ENCODE measurements at regions not wholly inside any gene's neighbourhood (a gene's known extent, or its start where the extent isn't known, plus 50 kb on each side); places are given as distances from the start of the nearest gene placed in this dataset.

DNA sequence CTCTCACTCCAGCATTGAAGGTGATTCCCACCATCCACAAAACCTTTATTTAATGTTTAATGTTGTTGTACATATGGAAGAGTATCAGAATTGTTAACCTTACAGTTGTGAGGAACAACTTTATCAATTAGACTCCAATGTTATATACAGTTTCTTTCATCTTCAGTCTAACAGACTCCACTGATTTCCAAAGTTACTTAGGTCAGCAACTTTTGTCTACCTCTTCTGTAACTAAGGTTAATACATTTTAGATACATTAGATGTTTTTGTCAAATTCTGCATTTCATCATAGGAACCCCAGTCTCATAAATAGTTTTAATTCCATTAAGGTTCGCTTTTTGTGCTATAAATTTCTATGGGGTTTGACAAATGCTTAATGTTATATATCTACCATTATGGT lies 223.9 kb upstream of the POM121L12 start:
- in situ Hi-C loops (cut with MboI; ENCODE audit: low pct_unique_long_range_greater_than_20kb, low sequenced_read_pairs, unreplicated experiment): no loop called here
- TF ChIP-seq, protein P1, sequence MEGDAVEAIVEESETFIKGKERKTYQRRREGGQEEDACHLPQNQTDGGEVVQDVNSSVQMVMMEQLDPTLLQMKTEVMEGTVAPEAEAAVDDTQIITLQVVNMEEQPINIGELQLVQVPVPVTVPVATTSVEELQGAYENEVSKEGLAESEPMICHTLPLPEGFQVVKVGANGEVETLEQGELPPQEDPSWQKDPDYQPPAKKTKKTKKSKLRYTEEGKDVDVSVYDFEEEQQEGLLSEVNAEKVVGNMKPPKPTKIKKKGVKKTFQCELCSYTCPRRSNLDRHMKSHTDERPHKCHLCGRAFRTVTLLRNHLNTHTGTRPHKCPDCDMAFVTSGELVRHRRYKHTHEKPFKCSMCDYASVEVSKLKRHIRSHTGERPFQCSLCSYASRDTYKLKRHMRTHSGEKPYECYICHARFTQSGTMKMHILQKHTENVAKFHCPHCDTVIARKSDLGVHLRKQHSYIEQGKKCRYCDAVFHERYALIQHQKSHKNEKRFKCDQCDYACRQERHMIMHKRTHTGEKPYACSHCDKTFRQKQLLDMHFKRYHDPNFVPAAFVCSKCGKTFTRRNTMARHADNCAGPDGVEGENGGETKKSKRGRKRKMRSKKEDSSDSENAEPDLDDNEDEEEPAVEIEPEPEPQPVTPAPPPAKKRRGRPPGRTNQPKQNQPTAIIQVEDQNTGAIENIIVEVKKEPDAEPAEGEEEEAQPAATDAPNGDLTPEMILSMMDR (IDR thresholded peaks at IDR 0.05; ENCODE audit: extremely low read depth, insufficient read depth, missing control alignments): no peak
- no peak for DNase-seq (ENCODE audit: low spot score)

- in situ Hi-C loops (cut with MboI; ENCODE audit: low pct_unique_long_range_greater_than_20kb, low sequenced_read_pairs, unreplicated experiment): no loop called here
- no peak for DNase-seq (ENCODE audit: low spot score)
- TF ChIP-seq, protein P1 (IDR thresholded peaks at IDR 0.05; ENCODE audit: extremely low read depth, insufficient read depth, missing control alignments): no peak
These were observed 235.6 kb upstream of the POM121L12 start for GRCh38 chr7:52799817-52800216.

GRCh38 chr7:52797801-52798200 lies 237.6 kb upstream of the POM121L12 start:
- TF ChIP-seq, protein P1 (IDR thresholded peaks at IDR 0.05; ENCODE audit: extremely low read depth, insufficient read depth, missing control alignments): no peak
- in situ Hi-C loops (cut with MboI; ENCODE audit: low pct_unique_long_range_greater_than_20kb, low sequenced_read_pairs, unreplicated experiment): no loop called here
- DNase-seq (ENCODE audit: low spot score): no peak

DNA sequence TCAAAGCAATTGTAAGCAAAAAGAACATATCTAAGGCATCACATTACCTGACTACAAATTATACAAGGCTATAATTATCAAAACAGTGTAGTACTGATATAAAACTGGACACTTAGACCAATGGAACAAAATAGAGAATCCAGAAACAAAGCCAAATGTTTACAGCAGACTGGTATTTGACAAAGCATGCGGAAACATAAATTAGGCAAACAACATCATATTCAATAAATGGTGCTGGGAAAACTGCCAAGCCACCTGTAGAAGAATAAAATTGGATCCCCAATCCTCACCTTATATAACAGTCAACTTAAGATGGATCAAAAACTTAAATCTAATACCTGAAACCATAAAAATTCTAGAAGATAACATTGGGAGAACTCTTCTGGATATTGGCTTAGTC lies 240.8 kb upstream of the POM121L12 start:
- no peak for DNase-seq (ENCODE audit: low spot score)
- in situ Hi-C loops (cut with MboI; ENCODE audit: low pct_unique_long_range_greater_than_20kb, low sequenced_read_pairs, unreplicated experiment): no loop called here

DNA sequence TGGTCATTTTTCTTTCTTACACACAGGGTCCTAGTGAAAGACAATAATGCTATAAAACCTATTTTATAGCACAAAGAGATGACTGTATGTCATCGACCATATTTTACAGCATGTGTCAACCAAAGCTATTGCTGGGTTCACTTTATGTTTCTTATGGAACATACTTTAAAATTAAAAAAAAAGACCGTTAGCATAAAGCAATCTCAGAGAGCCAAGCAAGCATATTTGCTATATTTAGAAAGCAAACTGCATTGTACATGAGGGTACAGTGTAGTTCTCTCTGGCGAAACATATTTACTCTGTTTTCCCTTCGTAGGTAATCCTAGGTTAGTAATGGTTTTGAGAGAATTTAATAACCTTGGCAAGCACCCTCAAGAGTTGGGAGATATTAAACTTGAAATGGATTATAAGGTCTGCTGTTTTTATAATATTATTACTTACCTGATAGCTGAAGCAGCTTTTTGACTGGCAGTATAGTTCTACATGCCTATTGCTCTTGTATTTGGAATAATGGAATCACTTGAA lies 244.2 kb upstream of the POM121L12 start:
- in situ Hi-C loops (cut with MboI; ENCODE audit: low pct_unique_long_range_greater_than_20kb, low sequenced_read_pairs, unreplicated experiment): no loop called here
- DNase-seq (ENCODE audit: low spot score): no peak
- TF ChIP-seq, protein P1 (IDR thresholded peaks at IDR 0.05; ENCODE audit: extremely low read depth, insufficient read depth, missing control alignments): no peak

More for the DNA sequence above, 240.8 kb upstream of the POM121L12 start:
- TF ChIP-seq, protein P1 (IDR thresholded peaks at IDR 0.05; ENCODE audit: extremely low read depth, insufficient read depth, missing control alignments): no peak

- TF ChIP-seq, protein P1 (IDR thresholded peaks at IDR 0.05; ENCODE audit: extremely low read depth, insufficient read depth, missing control alignments): no peak
- DNase-seq (ENCODE audit: low spot score): no peak
- in situ Hi-C loops (cut with MboI; ENCODE audit: low pct_unique_long_range_greater_than_20kb, low sequenced_read_pairs, unreplicated experiment): no loop called here
These were observed 249.3 kb upstream of the POM121L12 start for GRCh38 chr7:52786174-52786573.

DNA sequence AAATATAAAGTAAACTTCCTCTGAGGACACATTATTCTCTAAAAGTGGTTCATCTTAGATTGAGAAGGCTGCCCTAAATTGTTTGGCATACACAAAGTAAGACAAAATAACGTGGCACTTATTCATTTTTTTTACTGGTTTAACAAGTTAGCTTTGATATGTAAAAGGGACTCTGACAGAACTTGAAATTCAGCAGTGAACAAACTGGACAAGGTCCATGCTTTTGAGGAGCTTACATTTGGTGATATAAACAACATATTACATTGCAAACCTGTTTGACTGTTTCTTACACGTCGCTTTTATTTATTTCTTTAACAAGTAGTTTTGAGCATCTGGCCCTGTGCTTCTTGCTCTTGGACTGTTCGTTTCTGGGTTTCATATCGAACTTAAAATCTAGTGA lies 253.1 kb upstream of the POM121L12 start:
- DNase-seq (ENCODE audit: low spot score): no peak
- TF ChIP-seq, protein P1 (IDR thresholded peaks at IDR 0.05; ENCODE audit: extremely low read depth, insufficient read depth, missing control alignments): no peak
- in situ Hi-C loops (cut with MboI; ENCODE audit: low pct_unique_long_range_greater_than_20kb, low sequenced_read_pairs, unreplicated experiment): no loop called here
